ENCODE measurements at regions not wholly inside any gene's neighbourhood (a gene's known extent, or its start where the extent isn't known, plus 50 kb on each side); places are given as distances from the start of the nearest gene placed in this dataset.

GRCh38 chr2:187169864-187170263, 278.2 kb downstream of the CALCRL start:
- ATAC-seq: peak in 2 of 8 donors; percentile 38 to 42
- Histone ChIP-seq H3K4me3 (no peak overlapping the region), H3K9me3 (peaks cover 0 to 3% (median 0%) of the 10 kb centered on the region in 11 donors), H3K4me1 (peaks cover 0 to 17% (median 4%) of the 10 kb centered on the region in 9 donors), H3K27ac (no peak overlapping the region), H3K36me3 (no peaks in the 10 kb centered on the region), H3K27me3 (no peaks in the 10 kb centered on the region)
- no peak for DNase-seq
- no peak for TF ChIP-seq CTCF (IDR thresholded peaks at IDR 0.05)
- intact Hi-C loops (cut with DNase I): loop anchor here in 1 of 10 donors (10.0 kb wide), 1 partner anchor 95 kb away; no protein-coding TSS in a partner anchor
- WGBS, 2 donors: 66 to 73% methylated on average over 3 of the region's 3 CpGs

DNA sequence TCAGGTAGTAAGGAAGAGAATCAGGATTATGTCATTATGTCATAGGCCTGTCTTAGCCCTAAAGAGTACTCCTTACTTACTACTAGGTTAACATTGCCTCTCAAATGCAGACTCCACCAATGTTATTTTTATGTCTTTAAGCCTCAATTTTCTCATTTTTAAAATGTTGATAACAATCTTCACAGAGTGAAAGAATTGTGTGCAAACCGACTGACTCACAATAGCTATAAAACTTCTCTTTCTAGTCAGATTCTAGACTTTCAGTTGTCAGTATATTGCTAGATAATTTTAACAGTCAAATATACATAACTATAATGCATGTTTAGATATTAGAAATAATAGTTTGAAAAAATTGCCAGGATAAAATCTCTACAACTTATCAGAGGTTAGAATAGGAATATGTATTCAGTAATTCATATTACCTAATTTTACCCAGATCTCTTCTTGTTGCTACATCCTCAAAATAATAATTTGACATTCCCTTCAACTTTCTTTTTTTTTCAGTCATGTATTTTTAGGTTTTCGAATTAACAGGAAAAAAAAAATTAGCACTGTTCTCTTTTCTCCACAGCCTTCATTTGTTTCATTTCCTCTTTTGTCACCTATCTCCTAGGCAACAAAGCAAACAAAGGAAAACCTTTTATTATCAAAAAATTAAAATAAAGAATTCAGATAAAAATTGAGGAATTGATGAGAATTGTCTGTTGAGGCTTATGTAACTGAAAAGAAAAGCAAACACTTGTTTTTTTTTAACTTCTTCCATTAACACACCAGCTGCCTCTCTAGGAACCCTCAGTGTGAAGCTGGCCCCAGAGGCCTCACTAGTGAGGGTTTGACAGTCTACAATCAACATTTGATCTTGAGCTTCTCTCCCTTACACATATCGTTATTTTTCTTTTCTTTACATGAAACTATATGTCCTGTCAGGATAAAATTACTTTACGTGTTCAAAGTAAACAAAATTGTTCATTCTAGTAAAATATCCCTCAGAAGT, 279.0 kb downstream of the CALCRL start:
- Histone ChIP-seq H3K27ac (peak overlapping the region in 1 of 10 donors; percentile 4), H3K9me3 (peaks cover 0 to 2% (median 0%) of the 10 kb centered on the region in 11 donors), H3K27me3 (no peaks in the 10 kb centered on the region), H3K4me1 (peaks cover 0 to 17% (median 4%) of the 10 kb centered on the region in 9 donors), H3K4me3 (no peak overlapping the region), H3K36me3 (no peaks in the 10 kb centered on the region)
- WGBS, 2 donors: 45 to 63% methylated on average over 4 of the region's 4 CpGs
- no peak for DNase-seq
- peak in 4 of 8 donors; percentile 27 to 65 (median 54) for ATAC-seq
- no peak for TF ChIP-seq CTCF (IDR thresholded peaks at IDR 0.05)
- intact Hi-C loops (cut with DNase I): loop anchor here in 1 of 10 donors (10.0 kb wide), 1 partner anchor 96 kb away; no protein-coding TSS in a partner anchor

- 95 to 96% methylated on average over 4 of the region's 4 CpGs for WGBS, 2 donors
- no peak for ATAC-seq
- H3K36me3 ChIP-seq: no peaks in the 10 kb centered on the region
- TF ChIP-seq CTCF (IDR thresholded peaks at IDR 0.05): no peak
- peaks cover 0 to 17% (median 4%) of the 10 kb centered on the region in 9 donors for H3K4me1 ChIP-seq
- no peaks in the 10 kb centered on the region for H3K27me3 ChIP-seq
- H3K27ac ChIP-seq: no peak overlapping the region
- H3K9me3 ChIP-seq: peaks cover 0 to 2% (median 0%) of the 10 kb centered on the region in 11 donors
- no peak for DNase-seq
- intact Hi-C loops (cut with DNase I): loop anchor here in 1 of 10 donors (10.0 kb wide), 1 partner anchor 97 kb away; no protein-coding TSS in a partner anchor
- H3K4me3 ChIP-seq: no peak overlapping the region
Measured at GRCh38 chr2:187167491-187167890, 280.6 kb downstream of the CALCRL start.

DNA sequence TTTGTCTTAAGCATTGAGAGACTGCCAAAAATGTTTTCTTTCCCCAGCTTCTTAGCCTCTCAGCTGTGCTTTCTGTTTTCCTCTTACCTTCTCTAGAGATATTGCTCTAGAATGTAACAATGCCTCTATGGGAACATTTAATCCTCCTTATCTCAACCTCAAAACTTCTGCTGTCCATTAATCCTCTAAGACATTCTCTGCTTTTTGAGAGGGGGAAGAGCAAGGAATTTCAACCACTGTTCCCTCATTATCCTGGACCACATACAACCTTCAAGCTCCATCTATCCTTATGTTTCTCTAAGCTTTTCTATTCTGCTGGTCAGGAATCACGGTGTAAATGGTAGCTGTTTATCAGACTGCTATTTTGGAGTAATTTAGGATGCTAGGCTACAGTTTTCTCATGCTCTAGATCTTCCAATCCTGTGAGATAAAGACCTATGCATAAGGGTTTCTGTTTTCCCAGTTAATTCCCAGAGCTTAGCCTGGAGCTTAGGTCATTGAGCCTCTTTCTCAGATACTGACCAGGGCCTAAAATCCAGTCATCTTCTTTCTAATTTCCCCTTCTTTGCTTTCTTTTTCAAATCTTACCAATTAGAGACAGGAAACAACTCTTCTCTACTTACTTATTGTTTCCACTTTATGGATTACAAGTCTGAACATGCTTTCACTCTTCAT, 282.0 kb downstream of the CALCRL start:
- 65 to 69% methylated on average over 1 of the region's 1 CpG for WGBS, 2 donors
- Histone ChIP-seq H3K36me3 (no peaks in the 10 kb centered on the region), H3K9me3 (peaks cover 0 to 2% (median 0%) of the 10 kb centered on the region in 11 donors)

More for the DNA sequence above, 282.0 kb downstream of the CALCRL start:
- no peaks in the 10 kb centered on the region for H3K27me3 ChIP-seq
- intact Hi-C loops (cut with DNase I): loop anchor here in 1 of 10 donors (10.0 kb wide), 1 partner anchor 99 kb away; no protein-coding TSS in a partner anchor
- H3K4me3 ChIP-seq: no peak overlapping the region
- DNase-seq (no peak), ATAC-seq (no peak)
- TF ChIP-seq CTCF (IDR thresholded peaks at IDR 0.05): no peak
- H3K4me1 ChIP-seq: peaks cover 0 to 17% (median 4%) of the 10 kb centered on the region in 9 donors
- H3K27ac ChIP-seq: no peak overlapping the region
